ENCODE measurements at regions not wholly inside any gene's neighbourhood (a gene's known extent, or its start where the extent isn't known, plus 50 kb on each side); places are given as distances from the start of the nearest gene placed in this dataset.

DNA sequence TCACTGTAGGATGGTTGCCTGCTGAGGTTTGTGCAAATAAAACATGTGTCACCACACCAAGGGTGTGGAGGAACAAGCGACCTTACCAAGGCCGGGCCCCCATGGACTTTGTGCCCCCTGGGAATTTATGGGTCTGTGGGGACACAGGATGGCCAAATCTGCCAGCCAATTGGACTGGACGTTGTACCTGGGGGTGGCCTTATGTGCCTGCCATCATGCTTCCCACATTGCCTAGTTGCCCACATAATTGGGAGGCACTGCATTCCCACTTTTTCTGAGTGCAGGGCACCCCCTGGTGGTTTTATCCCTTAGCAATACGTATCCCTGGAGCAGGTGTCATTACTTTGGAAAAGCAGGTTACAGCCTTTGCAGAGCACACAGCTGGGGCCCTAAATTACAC is 92.6 kb upstream of the TMPO start:
- ChIA-PET POLR2A (interaction anchor here (0.6 kb wide), 1 partner anchor 782 kb away, joined by 3 read pairs; no protein-coding TSS in a partner anchor), CTCF (ENCODE audit: low intra/inter-chr PET ratio) (no interaction called here)
- H3K27me3 ChIP-seq (ENCODE audit: control insufficient read depth in 2 of 2, insufficient read depth in 2 of 2, low read length in 2 of 2): peaks cover 3 to 42% of the 10 kb centered on the region in 2 experiments; a peak in 4 of 5 replicates
- BruUV-seq (replicated peaks): no TSS peak
- peak in 1 of 4 experiments; percentile 15 for DNase-seq (ENCODE audit: extremely low read depth in 1 of 4, low spot score in 3 of 4)
- H4K20me1 ChIP-seq (replicated peaks; ENCODE audit: control insufficient read depth, insufficient read depth, low read length): no peaks in the 10 kb centered on the region
- H3K9ac ChIP-seq (ENCODE audit: insufficient read depth in 1 of 2, low read depth in 2 of 2, low read length in 2 of 2): no peak overlapping the region
- TF ChIP-seq PTBP1 (IDR thresholded peaks at IDR 0.05; ENCODE audit: low read depth, low read length) (no peak), CTCF (IDR thresholded peaks at IDR 0.05 in 2 of 3, conservative IDR thresholded peaks at IDR 0.05 in 1 of 3; ENCODE audit: insufficient read depth in 2 of 3, low read depth in 1 of 3, low read length in 3 of 3) (peak; percentile 39 to 50 (median 41); a peak in 3 of 6 replicates), RAD21 (CRISPR knock-in tag; conservative IDR thresholded peaks at IDR 0.05 in 1 of 2, IDR thresholded peaks at IDR 0.05 in 1 of 2) (peak in 1 of 2 experiments; percentile 38; a peak in 1 of 4 replicates), ZNF445 (CRISPR knock-in tag; IDR thresholded peaks at IDR 0.05; ENCODE audit: low read depth) (no peak)
- H2AFZ ChIP-seq (ENCODE audit: low read depth, low read length): no peak overlapping the region
- H3K4me2 ChIP-seq (ENCODE audit: insufficient read depth, low read length): no peak overlapping the region
- intact Hi-C loops (cut with micrococcal nuclease): no loop called here
- no peak for ATAC-seq
- 4% methylated on average over 4 of the region's 4 CpGs for WGBS (ENCODE audit: insufficient coverage, low coverage, missing lambda C conversion rate)
- H3K4me1 ChIP-seq (replicated peaks in 1 of 2; ENCODE audit: control insufficient read depth in 2 of 2, insufficient read depth in 2 of 2, low read length in 2 of 2): peaks cover 3 to 13% of the 10 kb centered on the region in 2 experiments; a peak in 4 of 5 replicates
- H3K4me3 ChIP-seq: no peak overlapping the region
- no peaks in the 10 kb centered on the region for H3K9me1 ChIP-seq (ENCODE audit: control insufficient read depth, insufficient read depth, low read length)
- no peaks in the 10 kb centered on the region for H3K79me2 ChIP-seq (ENCODE audit: control insufficient read depth, insufficient read depth, low read length)
- no peak overlapping the region for H3K27ac ChIP-seq (ENCODE audit: extremely low read depth, low read depth, low read length)
- no peaks in the 10 kb centered on the region for H3K9me3 ChIP-seq (replicated peaks; ENCODE audit: control insufficient read depth, insufficient read depth, low read depth, low read length)
- no peak for FAIRE-seq
- no peaks in the 10 kb centered on the region for H3K36me3 ChIP-seq (ENCODE audit: control insufficient read depth, insufficient read depth, low read length)
- in situ Hi-C loops (cut with MboI): loop anchor here (25.0 kb wide), 1 partner anchor 564 kb away; no protein-coding TSS in a partner anchor

Data from K562 (cell line).